Osteoblast (primary cell): ENCODE measurements at regions not wholly inside any gene's neighbourhood (a gene's known extent, or its start where the extent isn't known, plus 50 kb on each side); places are given as distances from the start of the nearest gene placed in this dataset.
"Not testable (repeated sequence)": the region's sequence is repeated elsewhere in the genome, so short reads cannot be mapped to it uniquely, and the experiment has no call there.

Experiments used
- DNase-seq: peaks from one replicate; pipeline ENCODE4 v3.0.0; 2011; ENCODE audit warnings: low spot score, mixed read lengths; ENCODE audit not compliant: insufficient read length; ENCODE audit errors: missing footprints
- H2AFZ ChIP-seq: 2 replicates; pipeline ENCODE4 v1.6.0; 2011; ENCODE audit warnings: mild to moderate bottlenecking, low read length
- H3K27ac ChIP-seq: 2 replicates; pipeline ENCODE4 v1.5.1; 2011; ENCODE audit warnings: mild to moderate bottlenecking, low read depth, low read length, moderate library complexity
- H3K27me3 ChIP-seq: 2 replicates; pipeline ENCODE4 v1.6.0; 2012; ENCODE audit warnings: mild to moderate bottlenecking, control low read depth, inconsistent platforms, low read length, moderate library complexity; ENCODE audit not compliant: insufficient read depth
- H3K36me3 ChIP-seq: 2 replicates; pipeline ENCODE4 v1.5.1; 2011; ENCODE audit warnings: mild to moderate bottlenecking, low read length, control low read depth, moderate library complexity; ENCODE audit not compliant: insufficient read depth
- H3K4me1 ChIP-seq: 2 replicates; pipeline ENCODE4 v1.5.1; 2011; ENCODE audit warnings: mild to moderate bottlenecking, low read length, control low read depth, moderate library complexity; ENCODE audit not compliant: insufficient read depth
- H3K4me2 ChIP-seq: 2 replicates; pipeline ENCODE4 v1.6.0; 2011; ENCODE audit warnings: mild to moderate bottlenecking, low read length; ENCODE audit not compliant: insufficient read depth
- H3K4me3 ChIP-seq: fragments of 200-600 bp; sonication (generic); 3 replicates; pipeline ENCODE4 v1.5.1; 2012; ENCODE audit warnings: mild to moderate bottlenecking, low read length, inconsistent platforms; ENCODE audit not compliant: insufficient read depth
- H3K79me2 ChIP-seq: 2 replicates; pipeline ENCODE4 v1.6.0; 2012; ENCODE audit warnings: mild to moderate bottlenecking, low read length, control low read depth, inconsistent platforms; ENCODE audit not compliant: insufficient read depth
- H3K9me3 ChIP-seq: 2 replicates; pipeline ENCODE4 v1.5.1; 2011; ENCODE audit warnings: low read depth, low read length, control low read depth
- H4K20me1 ChIP-seq: 2 replicates; pipeline ENCODE4 v1.6.0; 2012; ENCODE audit warnings: mild to moderate bottlenecking, low read length, control low read depth; ENCODE audit not compliant: insufficient read depth
- TF ChIP-seq, protein P1 (sequence below): IDR thresholded peaks from 2 replicates; pipeline ENCODE4 v1.5.1; 2011; ENCODE audit warnings: mild to moderate bottlenecking, low read depth, low read length, moderate library complexity; ENCODE audit errors: extremely low read depth

DNA sequence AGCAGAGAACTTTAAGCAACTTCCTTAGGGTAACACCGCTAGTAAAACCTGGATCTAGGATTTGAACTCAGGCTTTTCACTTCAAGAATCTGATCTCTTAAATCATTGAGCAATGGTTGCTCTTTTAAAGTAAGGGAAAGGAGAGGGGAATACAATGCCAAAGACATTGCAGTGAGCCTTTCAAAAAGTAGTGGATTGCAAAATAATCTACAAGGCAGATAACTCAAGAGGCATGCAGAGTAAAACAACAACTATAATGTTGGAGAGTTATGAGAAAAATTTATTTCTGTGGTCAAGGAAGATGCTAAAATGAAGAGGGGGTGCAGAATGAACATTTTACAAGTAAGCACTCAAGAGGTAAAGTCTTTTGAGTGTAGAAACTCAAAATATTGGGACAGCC is 432.6 kb downstream of the C12orf50 start:
- no peaks in the 10 kb centered on the region for H3K4me1 ChIP-seq
- TF ChIP-seq, protein P1, sequence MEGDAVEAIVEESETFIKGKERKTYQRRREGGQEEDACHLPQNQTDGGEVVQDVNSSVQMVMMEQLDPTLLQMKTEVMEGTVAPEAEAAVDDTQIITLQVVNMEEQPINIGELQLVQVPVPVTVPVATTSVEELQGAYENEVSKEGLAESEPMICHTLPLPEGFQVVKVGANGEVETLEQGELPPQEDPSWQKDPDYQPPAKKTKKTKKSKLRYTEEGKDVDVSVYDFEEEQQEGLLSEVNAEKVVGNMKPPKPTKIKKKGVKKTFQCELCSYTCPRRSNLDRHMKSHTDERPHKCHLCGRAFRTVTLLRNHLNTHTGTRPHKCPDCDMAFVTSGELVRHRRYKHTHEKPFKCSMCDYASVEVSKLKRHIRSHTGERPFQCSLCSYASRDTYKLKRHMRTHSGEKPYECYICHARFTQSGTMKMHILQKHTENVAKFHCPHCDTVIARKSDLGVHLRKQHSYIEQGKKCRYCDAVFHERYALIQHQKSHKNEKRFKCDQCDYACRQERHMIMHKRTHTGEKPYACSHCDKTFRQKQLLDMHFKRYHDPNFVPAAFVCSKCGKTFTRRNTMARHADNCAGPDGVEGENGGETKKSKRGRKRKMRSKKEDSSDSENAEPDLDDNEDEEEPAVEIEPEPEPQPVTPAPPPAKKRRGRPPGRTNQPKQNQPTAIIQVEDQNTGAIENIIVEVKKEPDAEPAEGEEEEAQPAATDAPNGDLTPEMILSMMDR = no peak
- DNase-seq = no peak
- no peak overlapping the region for H3K4me2 ChIP-seq
- no peaks in the 10 kb centered on the region for H3K9me3 ChIP-seq
- no peaks in the 10 kb centered on the region for H3K36me3 ChIP-seq
- H4K20me1 ChIP-seq = no peaks in the 10 kb centered on the region
- H2AFZ ChIP-seq = no peak overlapping the region
- no peaks in the 10 kb centered on the region for H3K27me3 ChIP-seq
- H3K4me3 ChIP-seq = no peak overlapping the region
- H3K27ac ChIP-seq = no peak overlapping the region
- H3K79me2 ChIP-seq = no peaks in the 10 kb centered on the region

DNA sequence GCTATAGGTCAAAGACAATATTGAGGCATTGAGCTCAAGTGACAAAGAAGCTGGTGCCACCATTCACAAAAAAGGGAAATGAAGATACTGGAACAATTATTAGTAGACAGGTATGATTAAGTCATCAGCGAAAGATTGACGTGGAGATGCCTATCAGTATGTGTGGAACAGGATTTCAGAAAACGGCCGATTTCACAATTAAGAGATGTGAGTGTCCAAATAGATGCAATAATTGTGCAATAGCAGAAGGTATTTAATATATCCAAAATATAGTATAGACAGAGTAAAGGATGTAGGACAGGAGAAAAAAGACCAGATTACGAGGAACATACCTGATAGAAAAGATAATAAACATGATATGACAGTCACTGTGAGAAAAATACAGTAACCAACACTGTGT is 433.1 kb downstream of the C12orf50 start:
- H3K27me3 ChIP-seq = no peaks in the 10 kb centered on the region
- H2AFZ ChIP-seq = no peak overlapping the region
- H3K4me2 ChIP-seq = no peak overlapping the region
- peak; percentile 6 for DNase-seq
- TF ChIP-seq, protein P1 = no peak
- no peaks in the 10 kb centered on the region for H3K4me1 ChIP-seq
- H3K4me3 ChIP-seq = no peak overlapping the region
- H3K9me3 ChIP-seq = no peaks in the 10 kb centered on the region
- H4K20me1 ChIP-seq = no peaks in the 10 kb centered on the region
- no peaks in the 10 kb centered on the region for H3K36me3 ChIP-seq
- no peak overlapping the region for H3K27ac ChIP-seq
- no peaks in the 10 kb centered on the region for H3K79me2 ChIP-seq

DNA sequence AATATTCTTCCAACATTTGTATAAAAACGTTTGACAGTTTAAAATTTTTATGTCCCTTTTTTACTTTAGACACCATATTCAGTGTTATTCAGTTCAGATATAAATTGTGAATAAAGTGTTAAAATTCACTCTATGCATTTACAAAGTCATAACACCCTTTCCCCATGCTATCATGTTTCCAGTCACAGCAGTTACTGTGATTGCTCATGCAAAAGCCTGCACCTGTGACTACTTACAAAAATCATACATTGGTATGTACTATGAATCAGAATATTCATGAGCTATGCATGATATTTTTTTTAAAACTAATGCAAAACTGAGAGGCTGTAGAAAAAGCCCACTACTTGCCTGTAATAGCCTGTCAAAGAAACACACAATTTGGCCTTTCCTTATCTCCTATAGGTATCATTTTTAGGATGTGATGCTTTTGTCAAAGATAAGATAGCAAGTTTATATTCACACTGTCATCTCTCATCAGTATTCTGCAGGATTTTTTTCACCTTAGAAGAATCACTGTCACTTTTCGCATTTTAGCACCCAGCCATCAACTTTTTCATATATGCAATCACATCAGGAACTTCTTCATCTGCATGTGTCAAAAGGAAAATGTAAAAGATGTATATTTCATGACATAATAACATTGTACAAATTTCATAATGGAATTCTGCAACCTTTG is 443.2 kb downstream of the C12orf50 start:
- Histone ChIP-seq H3K4me3 (no peak overlapping the region), H3K4me1 (no peaks in the 10 kb centered on the region), H3K9me3 (no peaks in the 10 kb centered on the region), H4K20me1 (no peaks in the 10 kb centered on the region), H3K27ac (no peak overlapping the region), H3K36me3 (no peaks in the 10 kb centered on the region), H3K79me2 (no peaks in the 10 kb centered on the region), H3K4me2 (no peak overlapping the region), H3K27me3 (no peaks in the 10 kb centered on the region), H2AFZ (no peak overlapping the region)
- no peak for DNase-seq
- TF ChIP-seq, protein P1 = no peak

DNA sequence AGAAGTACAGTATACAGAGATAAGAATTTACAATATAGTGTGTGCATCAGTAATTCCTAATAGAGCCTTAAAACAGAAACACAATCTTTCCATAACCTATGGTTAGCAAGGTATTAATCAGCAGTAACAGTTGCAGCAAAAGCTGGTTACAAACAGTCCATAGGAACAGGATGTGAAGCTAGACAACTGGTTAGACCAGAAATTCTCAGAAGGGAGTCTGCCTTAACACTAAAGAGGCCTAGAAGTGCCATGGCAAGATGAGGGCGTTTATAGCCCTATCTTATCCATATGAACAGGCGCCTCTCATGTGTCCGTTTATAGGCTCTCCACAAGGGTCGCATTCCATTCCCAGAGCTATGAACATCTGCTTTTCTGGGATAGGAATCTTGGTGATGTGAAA is 450.1 kb downstream of the C12orf50 start:
- not testable (repeated sequence) for H3K79me2 ChIP-seq, H2AFZ ChIP-seq, H3K36me3 ChIP-seq, DNase-seq, H4K20me1 ChIP-seq, H3K27ac ChIP-seq, H3K4me2 ChIP-seq, H3K4me1 ChIP-seq, H3K27me3 ChIP-seq, H3K9me3 ChIP-seq, H3K4me3 ChIP-seq
